Dendritic cell treated with granulocyte-macrophage colony-stimulating factor and Interleukin-4, amounts not matched to agents 40 ng/mL and 50 ng/mL, for 4 days (primary cell): ENCODE measurements at regions not wholly inside any gene's neighbourhood (a gene's known extent, or its start where the extent isn't known, plus 50 kb on each side); places are given as distances from the start of the nearest gene placed in this dataset.

Experiments used
- H3K27ac Mint-ChIP-seq: one replicate; pipeline ENCODE4 v1.8.0; 2022; ENCODE audit warnings: mild to moderate bottlenecking, mixed read lengths
- H3K27me3 Mint-ChIP-seq: one replicate; pipeline ENCODE4 v1.8.0; 2022; ENCODE audit warnings: mild to moderate bottlenecking, mixed read lengths
- H3K36me3 Mint-ChIP-seq: one replicate; pipeline ENCODE4 v1.8.0; 2022; ENCODE audit warnings: low read depth, mixed read lengths
- H3K4me1 Mint-ChIP-seq: one replicate; pipeline ENCODE4 v1.8.0; 2022; ENCODE audit warnings: low read depth, mixed read lengths
- H3K4me3 Mint-ChIP-seq: one replicate; pipeline ENCODE4 v1.8.0; 2022; ENCODE audit warnings: mild to moderate bottlenecking, moderate library complexity, mixed read lengths
- H3K9me3 Mint-ChIP-seq: one replicate; pipeline ENCODE4 v1.8.0; 2022; ENCODE audit warnings: mixed read lengths
- intact Hi-C: fragments of 100-400 bp; cut with micrococcal nuclease; formaldehyde crosslinking; loops from one replicate; pipeline ENCODE4 v1.15.0; 2022

- no peak overlapping the region for H3K4me3 Mint-ChIP-seq
- H3K27ac Mint-ChIP-seq: no peak overlapping the region
- H3K9me3 Mint-ChIP-seq: no peaks in the 10 kb centered on the region
- intact Hi-C loops: no loop called here
- no peaks in the 10 kb centered on the region for H3K36me3 Mint-ChIP-seq
- H3K4me1 Mint-ChIP-seq: no peaks in the 10 kb centered on the region
- H3K27me3 Mint-ChIP-seq: no peaks in the 10 kb centered on the region
These were observed 1138.7 kb upstream of the PCDH7 start for GRCh38 chr4:29581457-29581856.

- Mint-ChIP-seq H3K4me3 (no peak overlapping the region), H3K27me3 (no peaks in the 10 kb centered on the region), H3K36me3 (no peaks in the 10 kb centered on the region), H3K27ac (no peak overlapping the region), H3K9me3 (no peaks in the 10 kb centered on the region), H3K4me1 (no peaks in the 10 kb centered on the region)
- intact Hi-C loops: no loop called here
These were observed 1131.6 kb upstream of the PCDH7 start for GRCh38 chr4:29588617-29589016.

- intact Hi-C loops: no loop called here
- H3K9me3 Mint-ChIP-seq: peaks cover 7% of the 10 kb centered on the region
- H3K36me3 Mint-ChIP-seq: no peaks in the 10 kb centered on the region
- H3K27me3 Mint-ChIP-seq: no peaks in the 10 kb centered on the region
- H3K4me1 Mint-ChIP-seq: no peaks in the 10 kb centered on the region
- no peak overlapping the region for H3K27ac Mint-ChIP-seq
- H3K4me3 Mint-ChIP-seq: no peak overlapping the region
These were observed 1123.9 kb upstream of the PCDH7 start for GRCh38 chr4:29596228-29596627.

GRCh38 chr4:29619168-29619567 is 1101.0 kb upstream of the PCDH7 start:
- H3K9me3 Mint-ChIP-seq: no peaks in the 10 kb centered on the region
- H3K27me3 Mint-ChIP-seq: no peaks in the 10 kb centered on the region
- H3K4me1 Mint-ChIP-seq: no peaks in the 10 kb centered on the region
- H3K27ac Mint-ChIP-seq: no peak overlapping the region
- intact Hi-C loops: no loop called here
- no peaks in the 10 kb centered on the region for H3K36me3 Mint-ChIP-seq
- no peak overlapping the region for H3K4me3 Mint-ChIP-seq

GRCh38 chr4:29632199-29632598 is 1088.0 kb upstream of the PCDH7 start:
- Mint-ChIP-seq H3K36me3 (no peaks in the 10 kb centered on the region), H3K9me3 (no peaks in the 10 kb centered on the region), H3K27me3 (no peaks in the 10 kb centered on the region), H3K27ac (no peak overlapping the region), H3K4me3 (no peak overlapping the region), H3K4me1 (no peaks in the 10 kb centered on the region)
- intact Hi-C loops: no loop called here

- Mint-ChIP-seq H3K27me3 (no peaks in the 10 kb centered on the region), H3K9me3 (no peaks in the 10 kb centered on the region), H3K4me1 (no peaks in the 10 kb centered on the region), H3K4me3 (no peak overlapping the region), H3K36me3 (no peaks in the 10 kb centered on the region), H3K27ac (no peak overlapping the region)
- intact Hi-C loops: no loop called here
These were observed 1083.2 kb upstream of the PCDH7 start for GRCh38 chr4:29636961-29637360.

DNA sequence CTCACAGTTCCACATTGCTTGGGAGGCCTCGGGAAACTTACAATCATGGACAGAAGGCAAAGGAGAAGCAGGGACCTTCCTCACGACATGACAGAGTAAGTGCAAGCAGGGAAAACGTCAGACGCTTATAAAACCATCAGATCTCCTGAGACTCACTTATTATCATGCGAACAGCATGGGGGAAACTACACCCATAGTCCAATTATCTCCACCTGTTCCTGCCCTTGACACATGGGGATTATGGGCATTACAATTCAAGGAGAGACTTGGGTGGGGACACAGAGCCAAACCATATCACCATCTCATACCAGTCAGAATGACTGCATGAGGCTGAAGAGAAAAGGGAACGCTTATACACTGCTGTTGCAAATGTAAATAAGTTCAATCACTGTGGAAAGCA is 1066.9 kb upstream of the PCDH7 start:
- no peak overlapping the region for H3K27ac Mint-ChIP-seq
- no peaks in the 10 kb centered on the region for H3K9me3 Mint-ChIP-seq
- intact Hi-C loops: no loop called here
- H3K27me3 Mint-ChIP-seq: no peaks in the 10 kb centered on the region
- no peaks in the 10 kb centered on the region for H3K36me3 Mint-ChIP-seq
- H3K4me1 Mint-ChIP-seq: no peaks in the 10 kb centered on the region
- no peak overlapping the region for H3K4me3 Mint-ChIP-seq

DNA sequence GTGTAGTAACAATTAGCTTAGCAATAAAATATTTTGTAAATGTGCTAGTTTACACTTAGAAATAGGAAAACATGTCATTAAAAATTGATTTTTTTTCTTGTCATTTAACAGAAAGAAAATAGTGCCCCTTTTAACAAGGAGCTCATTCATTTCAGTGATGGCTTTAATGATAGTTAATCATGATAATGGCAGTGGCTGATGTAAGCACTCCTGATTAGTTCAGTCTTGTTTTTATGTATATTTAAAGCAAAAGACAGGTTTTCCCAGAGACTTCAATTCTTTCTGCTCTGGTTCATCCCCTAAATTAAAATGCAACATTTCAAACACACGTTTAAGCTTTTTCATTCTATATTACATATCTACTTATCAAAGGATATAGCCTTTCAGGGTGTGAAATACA is 1039.5 kb upstream of the PCDH7 start:
- Mint-ChIP-seq H3K4me3 (no peak overlapping the region), H3K9me3 (peaks cover 5% of the 10 kb centered on the region), H3K27me3 (no peaks in the 10 kb centered on the region), H3K36me3 (no peaks in the 10 kb centered on the region), H3K27ac (no peak overlapping the region), H3K4me1 (no peaks in the 10 kb centered on the region)
- intact Hi-C loops: no loop called here

DNA sequence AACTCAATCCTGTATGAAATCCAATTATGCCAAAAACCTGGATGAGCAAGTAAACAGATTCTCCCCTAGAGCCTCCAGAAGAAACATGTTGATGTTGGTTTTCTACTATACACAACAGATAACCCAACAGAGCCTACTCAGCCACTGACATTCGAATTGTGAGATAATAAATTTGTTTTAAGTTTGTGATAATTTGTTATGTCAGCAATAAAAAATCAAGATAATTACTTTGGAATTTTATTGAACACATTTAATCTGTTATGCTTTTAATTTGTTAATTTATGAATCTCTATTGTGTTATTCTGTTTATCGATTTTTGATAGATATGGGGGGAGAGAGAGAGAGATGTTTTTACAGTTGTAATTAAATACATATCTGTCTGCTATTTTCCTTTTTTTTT is 1016.1 kb upstream of the PCDH7 start:
- Mint-ChIP-seq H3K36me3 (no peaks in the 10 kb centered on the region), H3K27me3 (no peaks in the 10 kb centered on the region), H3K27ac (no peak overlapping the region), H3K9me3 (peaks cover 24% of the 10 kb centered on the region), H3K4me3 (no peak overlapping the region), H3K4me1 (no peaks in the 10 kb centered on the region)
- intact Hi-C loops: no loop called here

- Mint-ChIP-seq H3K27ac (no peak overlapping the region), H3K4me1 (no peaks in the 10 kb centered on the region), H3K36me3 (no peaks in the 10 kb centered on the region), H3K27me3 (no peaks in the 10 kb centered on the region), H3K9me3 (peaks cover 17% of the 10 kb centered on the region), H3K4me3 (no peak overlapping the region)
- intact Hi-C loops: no loop called here
These were observed 1011.7 kb upstream of the PCDH7 start for GRCh38 chr4:29708473-29708872.

- peaks cover 16% of the 10 kb centered on the region for H3K9me3 Mint-ChIP-seq
- intact Hi-C loops: no loop called here
- H3K27ac Mint-ChIP-seq: no peak overlapping the region
- no peaks in the 10 kb centered on the region for H3K36me3 Mint-ChIP-seq
- no peaks in the 10 kb centered on the region for H3K27me3 Mint-ChIP-seq
- no peaks in the 10 kb centered on the region for H3K4me1 Mint-ChIP-seq
- H3K4me3 Mint-ChIP-seq: no peak overlapping the region
These were observed 1009.6 kb upstream of the PCDH7 start for GRCh38 chr4:29710519-29710918.

GRCh38 chr4:29711226-29711625 is 1008.9 kb upstream of the PCDH7 start:
- Mint-ChIP-seq H3K4me1 (no peaks in the 10 kb centered on the region), H3K27me3 (no peaks in the 10 kb centered on the region), H3K36me3 (no peaks in the 10 kb centered on the region), H3K9me3 (peaks cover 9% of the 10 kb centered on the region), H3K4me3 (no peak overlapping the region), H3K27ac (no peak overlapping the region)
- intact Hi-C loops: no loop called here

- Mint-ChIP-seq H3K9me3 (no peaks in the 10 kb centered on the region), H3K4me1 (no peaks in the 10 kb centered on the region), H3K27ac (no peak overlapping the region), H3K36me3 (no peaks in the 10 kb centered on the region), H3K4me3 (no peak overlapping the region), H3K27me3 (no peaks in the 10 kb centered on the region)
- intact Hi-C loops: no loop called here
These were observed 1002.7 kb upstream of the PCDH7 start for GRCh38 chr4:29717287-29718057.

GRCh38 chr4:29718136-29718535 is 1002.0 kb upstream of the PCDH7 start:
- Mint-ChIP-seq H3K27me3 (no peaks in the 10 kb centered on the region), H3K36me3 (no peaks in the 10 kb centered on the region), H3K4me3 (no peak overlapping the region), H3K4me1 (no peaks in the 10 kb centered on the region), H3K27ac (no peak overlapping the region), H3K9me3 (no peaks in the 10 kb centered on the region)
- intact Hi-C loops: no loop called here

DNA sequence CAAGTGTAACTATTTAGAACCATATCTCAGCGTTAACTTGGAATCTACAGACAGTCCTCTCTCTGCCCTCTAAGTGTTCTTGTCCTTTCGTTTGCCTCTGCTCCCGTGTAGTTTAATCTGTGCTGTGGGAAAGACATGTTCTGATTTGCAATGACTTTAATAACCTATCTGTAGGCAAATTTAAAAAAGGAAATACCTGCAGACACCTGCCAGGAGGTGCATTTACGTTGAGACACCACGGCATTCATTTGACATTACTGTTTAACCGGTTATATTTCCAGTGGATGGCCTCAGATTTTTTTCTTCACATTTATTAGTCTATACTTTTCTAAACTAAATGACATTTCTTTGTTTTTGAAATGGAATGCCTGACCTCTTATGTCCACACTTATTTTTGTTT is 997.9 kb upstream of the PCDH7 start:
- Mint-ChIP-seq H3K27me3 (no peaks in the 10 kb centered on the region), H3K36me3 (no peaks in the 10 kb centered on the region), H3K4me1 (no peaks in the 10 kb centered on the region), H3K27ac (no peak overlapping the region), H3K9me3 (no peaks in the 10 kb centered on the region), H3K4me3 (no peak overlapping the region)
- intact Hi-C loops: no loop called here
